Right hindlimb (tissue), 1 donor: ENCODE measurements at regions not wholly inside any gene's neighbourhood (a gene's known extent, or its start where the extent isn't known, plus 50 kb on each side); places are given as distances from the start of the nearest gene placed in this dataset.
"Not testable (repeated sequence)": the region's sequence is repeated elsewhere in the genome, so short reads cannot be mapped to it uniquely, and the experiment has no call there.

ENCODE experiments used
- DNase-seq: peaks from one replicate; pipeline ENCODE4 v3.0.0-alpha.2; 2018

DNA sequence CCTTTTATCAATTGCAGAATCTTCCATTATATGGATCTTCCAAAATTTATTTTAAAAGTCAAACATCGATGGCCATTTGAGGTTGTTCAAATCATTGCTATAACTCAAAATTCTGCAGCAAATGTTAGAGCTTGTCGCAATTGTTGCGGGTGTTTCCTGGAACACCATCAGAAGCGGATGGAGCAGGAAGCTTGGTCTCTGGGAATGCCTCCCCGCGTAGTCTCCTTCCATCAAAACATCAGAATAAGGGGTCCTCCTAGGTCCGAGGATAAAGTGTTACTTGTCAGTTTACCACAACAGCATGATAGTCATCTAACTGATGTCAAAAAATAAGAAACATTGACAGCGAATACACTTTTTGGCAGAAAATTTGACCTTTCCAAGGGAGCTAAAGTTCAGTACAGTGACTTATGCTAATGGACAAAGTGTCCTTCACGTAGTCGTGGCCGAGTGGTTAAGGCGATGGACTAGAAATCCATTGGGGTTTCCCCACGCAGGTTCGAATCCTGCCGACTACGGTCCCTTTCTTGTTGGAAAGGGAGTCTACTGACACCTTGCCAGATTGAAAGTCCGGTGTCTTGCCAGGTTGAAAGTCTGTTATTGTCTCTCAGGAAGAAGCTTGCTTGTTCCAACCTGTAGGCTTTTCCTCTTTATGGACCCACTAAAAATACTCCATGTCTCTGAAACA, 59.0 kb upstream of the ZNF184 start:
- DNase-seq = no peak

DNA sequence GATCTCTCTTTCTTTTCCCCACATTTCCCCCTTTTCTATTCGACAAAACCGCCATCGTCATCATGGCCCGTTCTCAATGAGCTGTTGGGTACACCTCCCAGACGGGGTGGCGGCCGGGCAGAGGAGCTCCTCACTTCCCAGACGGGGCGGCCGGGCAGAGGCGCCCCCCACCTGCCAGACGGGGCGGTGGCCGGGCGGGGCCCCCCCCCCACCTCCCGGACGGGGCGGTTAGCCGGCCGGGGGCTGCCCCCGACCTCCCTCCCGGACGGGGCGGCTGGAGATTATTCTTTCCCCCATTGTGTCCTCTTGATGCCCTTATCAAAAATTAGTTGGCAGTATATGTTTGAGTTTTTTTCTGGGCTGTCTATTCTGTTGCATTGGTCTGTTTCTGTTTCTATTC, 56.9 kb upstream of the ZNF184 start:
- DNase-seq = not testable (repeated sequence)

DNA sequence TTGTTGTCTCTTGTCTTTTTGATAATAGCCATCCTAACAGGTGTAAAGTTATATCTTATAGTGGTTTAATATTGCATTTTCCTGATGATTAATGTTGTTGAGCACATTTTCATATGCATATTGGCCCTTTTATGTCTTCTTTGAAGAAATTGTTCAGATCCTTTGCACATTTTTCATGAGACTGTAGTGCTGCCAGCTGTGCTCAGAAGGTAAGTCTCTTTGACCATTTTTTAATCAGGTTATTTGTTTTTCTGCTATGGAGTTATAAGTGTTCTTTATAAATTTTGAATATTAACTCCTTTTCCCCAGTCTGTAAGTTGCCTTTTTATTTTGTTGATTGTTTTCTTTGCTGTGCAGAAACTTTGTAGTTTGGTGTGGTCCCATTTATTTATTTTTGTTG, 55.8 kb upstream of the ZNF184 start:
- DNase-seq = no peak
